ENCODE measurements at regions not wholly inside any gene's neighbourhood (a gene's known extent, or its start where the extent isn't known, plus 50 kb on each side); places are given as distances from the start of the nearest gene placed in this dataset.
A peak's percentile ranks its signal among the peaks of the same experiment; 100 is the strongest.

DNA sequence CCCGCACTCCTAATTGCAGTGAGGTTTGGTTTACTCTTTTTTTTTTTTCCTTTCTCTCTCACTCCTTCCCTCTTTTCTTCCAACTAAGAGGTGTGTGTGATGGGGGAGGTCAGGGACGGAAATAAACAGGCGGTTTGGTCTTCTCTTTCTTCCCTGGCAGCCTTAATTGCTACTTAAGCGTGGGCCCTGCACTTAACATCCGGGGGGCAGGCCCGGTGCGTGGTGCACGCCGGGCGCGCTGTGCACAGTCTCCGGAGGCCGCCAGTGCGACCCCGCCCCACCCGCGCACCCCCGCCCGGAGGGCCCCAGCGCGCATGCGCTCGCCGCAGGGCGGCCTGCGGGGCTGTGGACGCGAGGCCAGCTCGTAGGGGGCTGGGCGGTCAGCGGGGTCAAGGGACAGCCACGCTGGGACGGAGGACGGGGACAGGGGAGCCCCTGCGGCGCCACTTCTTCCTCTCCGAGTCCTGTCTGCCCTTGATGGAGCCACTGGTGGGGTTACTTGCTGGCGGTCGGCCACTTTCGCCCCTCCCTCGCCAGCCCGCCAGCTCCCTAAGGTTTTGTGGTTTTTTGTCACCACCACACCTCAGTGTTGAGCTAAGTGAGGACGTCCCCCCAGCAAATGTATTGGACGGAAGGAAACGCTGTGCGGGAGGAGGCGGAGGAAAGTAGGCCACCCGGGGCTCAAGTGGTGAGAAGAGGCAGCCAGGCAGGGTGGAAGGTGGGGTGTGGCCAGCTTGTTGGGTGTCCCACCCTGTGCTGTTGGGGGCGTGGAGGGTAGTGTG lies 120.9 kb downstream of the MRM1 start:
- H3K4me1 ChIP-seq = peaks cover 0 to 16% (median 5%) of the 10 kb centered on the region in 9 donors
- DNase-seq (peak; percentile 18 to 70), ATAC-seq (peak; percentile 66 to 94 (median 76))
- H3K9me3 ChIP-seq = no peaks in the 10 kb centered on the region
- intact Hi-C loops (cut with DNase I) = no loop called here
- WGBS, 2 donors = 6 to 10% methylated on average over 47 to 49 of the region's 49 CpGs
- peak overlapping the region; percentile 7 to 54 (median 44) for H3K4me3 ChIP-seq
- no peaks in the 10 kb centered on the region for H3K36me3 ChIP-seq
- H3K27ac ChIP-seq = peak overlapping the region in 2 of 10 donors; percentile 39 to 86
- no peak for TF ChIP-seq CTCF (IDR thresholded peaks at IDR 0.05)
- H3K27me3 ChIP-seq = peaks cover 0 to 41% (median 11%) of the 10 kb centered on the region in 7 donors

DNA sequence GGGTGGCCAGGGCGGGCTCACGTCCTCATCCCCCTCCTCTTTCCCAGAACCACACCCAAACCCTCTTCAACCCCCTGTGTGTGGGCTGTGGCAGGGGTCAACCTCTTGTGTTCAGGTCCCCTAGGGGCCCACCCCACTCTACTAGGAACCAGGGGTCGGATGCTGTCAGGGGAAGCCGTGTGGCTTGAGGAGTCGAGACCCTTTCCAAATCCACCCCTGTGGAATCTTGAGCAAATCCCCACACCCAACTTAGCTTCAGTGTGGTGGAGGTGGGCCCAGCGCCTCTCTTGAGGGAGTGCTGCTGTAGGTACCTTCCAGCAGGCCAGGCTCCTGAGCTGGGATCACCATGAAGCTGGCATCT lies 121.5 kb downstream of the MRM1 start:
- Histone ChIP-seq H3K36me3 (no peaks in the 10 kb centered on the region), H3K4me3 (peak overlapping the region in 3 of 10 donors; percentile 49 to 54 (median 53)), H3K27me3 (peaks cover 0 to 44% (median 13%) of the 10 kb centered on the region in 7 donors), H3K4me1 (peaks cover 0 to 16% (median 5%) of the 10 kb centered on the region in 9 donors), H3K9me3 (no peaks in the 10 kb centered on the region), H3K27ac (no peak overlapping the region)
- 69 to 83% methylated on average over 6 of the region's 6 CpGs for WGBS, 2 donors
- intact Hi-C loops (cut with DNase I) = no loop called here
- DNase-seq (no peak), ATAC-seq (no peak)
- no peak for TF ChIP-seq CTCF (IDR thresholded peaks at IDR 0.05)

GRCh38 chr17:36723459-36724025 lies 122.2 kb downstream of the MRM1 start:
- Histone ChIP-seq H3K9me3 (no peaks in the 10 kb centered on the region), H3K27me3 (peaks cover 0 to 46% (median 20%) of the 10 kb centered on the region in 7 donors), H3K4me3 (no peak overlapping the region), H3K4me1 (peaks cover 0 to 16% (median 5%) of the 10 kb centered on the region in 9 donors), H3K27ac (no peak overlapping the region), H3K36me3 (no peaks in the 10 kb centered on the region)
- 60 to 73% methylated on average over 6 of the region's 6 CpGs for whole genome bisulfite sequencing, 2 donors
- intact Hi-C loops (cut with DNase I) = no loop called here
- TF ChIP-seq CTCF (IDR thresholded peaks at IDR 0.05) = no peak
- ATAC-seq (no peak), DNase-seq (no peak)

DNA sequence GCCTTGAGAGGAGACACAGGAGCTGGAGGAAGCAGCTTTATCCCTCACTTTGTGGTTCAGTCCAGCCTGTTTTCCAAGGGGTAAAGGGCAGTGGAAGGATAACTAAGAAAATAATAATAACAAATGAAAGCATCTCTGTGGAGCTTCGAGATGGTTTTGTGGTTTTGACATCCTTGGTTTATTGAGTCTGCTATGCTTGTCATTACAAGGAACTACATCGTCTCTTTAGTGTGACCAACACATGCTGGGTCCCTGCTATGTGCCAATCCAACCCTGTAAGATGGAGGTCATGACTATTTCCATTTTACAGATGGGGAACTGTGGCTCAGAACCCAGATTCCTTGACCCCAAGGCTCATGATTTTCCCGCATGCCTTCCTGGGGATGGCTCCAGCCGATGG lies 124.8 kb downstream of the MRM1 start:
- Histone ChIP-seq H3K27ac (no peak overlapping the region), H3K36me3 (no peaks in the 10 kb centered on the region), H3K4me1 (peaks cover 0 to 16% (median 8%) of the 10 kb centered on the region in 9 donors), H3K9me3 (no peaks in the 10 kb centered on the region), H3K4me3 (no peak overlapping the region), H3K27me3 (peaks cover 0 to 73% (median 46%) of the 10 kb centered on the region in 7 donors)
- no peak for DNase-seq
- ATAC-seq = no peak
- no peak for TF ChIP-seq CTCF (IDR thresholded peaks at IDR 0.05)
- intact Hi-C loops (cut with DNase I) = no loop called here
- 87 to 88% methylated on average over 4 of the region's 4 CpGs for WGBS, 2 donors
